AG04449 (cell line): ENCODE measurements at regions not wholly inside any gene's neighbourhood (a gene's known extent, or its start where the extent isn't known, plus 50 kb on each side); places are given as distances from the start of the nearest gene placed in this dataset.

ENCODE experiments used
- CTCF ChIA-PET: fragments of 350-600 bp; formaldehyde crosslinking; extraction: SDS; loops from one replicate; lab custom pipeline; 2021; ENCODE audit warnings: antibody characterized with exemption; lab: Yijun Ruan, JAX
- POLR2A ChIA-PET: fragments of 400-600, 350-600 bp; formaldehyde crosslinking; extraction: SDS; loops from one replicate; lab custom pipeline; 2020; ENCODE audit warnings: antibody characterized with exemption, inconsistent platforms; lab: Yijun Ruan, JAX
- DNase-seq: peaks from one replicate; pipeline ENCODE4 v3.0.0-alpha.2; 2010; ENCODE audit warnings: low read depth, low spot score
- H3K4me3 ChIP-seq: 2 replicates; pipeline ENCODE4 v1.5.1; 2011; ENCODE audit warnings: low read depth, mild to moderate bottlenecking, control low read depth, low read length
- TF ChIP-seq, protein P1 (sequence below): IDR thresholded peaks from one replicate; pipeline ENCODE4 v1.5.1; 2011; ENCODE audit warnings: mild to moderate bottlenecking, moderate library complexity, low read length, control low read depth, inconsistent platforms; ENCODE audit not compliant: insufficient read depth; ENCODE audit errors: missing control alignments

DNA sequence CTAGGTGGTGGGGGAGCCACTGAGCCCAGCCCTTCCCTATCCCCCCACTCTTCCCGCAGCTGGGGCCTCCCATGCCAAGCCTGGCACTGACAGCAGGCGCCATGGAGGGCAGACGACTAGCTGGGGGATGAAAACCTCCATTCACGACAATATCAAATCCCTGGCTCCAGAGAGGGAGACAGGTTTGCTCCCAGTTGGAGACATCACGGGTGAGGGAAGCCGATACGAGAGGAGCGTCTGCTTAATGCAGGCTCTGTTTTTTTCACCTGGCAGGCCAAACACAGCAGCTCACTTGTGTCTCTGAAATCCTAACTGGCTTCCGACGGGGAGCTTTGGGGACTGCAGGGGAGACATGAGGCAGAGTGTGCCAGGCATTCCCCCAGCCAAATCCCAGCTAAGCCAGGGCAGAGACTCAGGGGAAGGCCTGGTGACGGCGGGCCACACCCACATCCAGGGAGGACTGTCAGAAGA lies 307.4 kb upstream of the ZMIZ1 start:
- no peak overlapping the region for H3K4me3 ChIP-seq
- DNase-seq = no peak
- TF ChIP-seq, protein P1, sequence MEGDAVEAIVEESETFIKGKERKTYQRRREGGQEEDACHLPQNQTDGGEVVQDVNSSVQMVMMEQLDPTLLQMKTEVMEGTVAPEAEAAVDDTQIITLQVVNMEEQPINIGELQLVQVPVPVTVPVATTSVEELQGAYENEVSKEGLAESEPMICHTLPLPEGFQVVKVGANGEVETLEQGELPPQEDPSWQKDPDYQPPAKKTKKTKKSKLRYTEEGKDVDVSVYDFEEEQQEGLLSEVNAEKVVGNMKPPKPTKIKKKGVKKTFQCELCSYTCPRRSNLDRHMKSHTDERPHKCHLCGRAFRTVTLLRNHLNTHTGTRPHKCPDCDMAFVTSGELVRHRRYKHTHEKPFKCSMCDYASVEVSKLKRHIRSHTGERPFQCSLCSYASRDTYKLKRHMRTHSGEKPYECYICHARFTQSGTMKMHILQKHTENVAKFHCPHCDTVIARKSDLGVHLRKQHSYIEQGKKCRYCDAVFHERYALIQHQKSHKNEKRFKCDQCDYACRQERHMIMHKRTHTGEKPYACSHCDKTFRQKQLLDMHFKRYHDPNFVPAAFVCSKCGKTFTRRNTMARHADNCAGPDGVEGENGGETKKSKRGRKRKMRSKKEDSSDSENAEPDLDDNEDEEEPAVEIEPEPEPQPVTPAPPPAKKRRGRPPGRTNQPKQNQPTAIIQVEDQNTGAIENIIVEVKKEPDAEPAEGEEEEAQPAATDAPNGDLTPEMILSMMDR = no peak
- CTCF ChIA-PET = interaction anchor here (1.1 kb wide), 1 partner anchor 14 kb away, joined by 4 read pairs; no protein-coding TSS in a partner anchor
- POLR2A ChIA-PET = no interaction called here

DNA sequence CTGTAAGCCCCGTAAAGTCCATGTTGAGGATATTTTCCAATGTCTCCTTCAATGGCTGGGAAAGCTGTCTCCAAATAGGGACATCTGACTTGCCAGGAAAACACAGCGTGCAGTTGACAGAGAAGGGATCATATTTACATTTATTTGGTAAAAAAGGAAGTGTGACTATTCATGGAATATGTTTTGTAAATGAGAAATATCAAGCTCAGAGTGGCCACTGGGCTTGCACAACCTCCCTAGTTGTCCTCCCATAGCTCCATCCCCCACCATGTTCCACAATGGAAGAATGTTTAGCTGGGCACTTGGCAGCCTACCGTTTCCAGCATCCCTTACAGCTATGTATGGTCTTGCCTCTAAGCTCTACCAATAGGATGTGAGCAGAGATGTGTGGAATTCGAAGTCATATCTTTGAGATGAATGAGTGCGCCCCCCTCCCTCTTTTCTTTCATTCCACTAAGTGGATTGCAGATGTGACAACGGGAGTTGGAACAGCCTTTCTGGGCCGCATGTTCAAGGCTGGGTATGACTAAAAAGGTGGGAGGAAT lies 306.6 kb upstream of the ZMIZ1 start:
- TF ChIP-seq, protein P1 = no peak
- DNase-seq = no peak
- no peak overlapping the region for H3K4me3 ChIP-seq
- CTCF ChIA-PET = interaction anchor here (1.1 kb wide), 1 partner anchor 13 kb away, joined by 4 read pairs; no protein-coding TSS in a partner anchor
- POLR2A ChIA-PET = no interaction called here

DNA sequence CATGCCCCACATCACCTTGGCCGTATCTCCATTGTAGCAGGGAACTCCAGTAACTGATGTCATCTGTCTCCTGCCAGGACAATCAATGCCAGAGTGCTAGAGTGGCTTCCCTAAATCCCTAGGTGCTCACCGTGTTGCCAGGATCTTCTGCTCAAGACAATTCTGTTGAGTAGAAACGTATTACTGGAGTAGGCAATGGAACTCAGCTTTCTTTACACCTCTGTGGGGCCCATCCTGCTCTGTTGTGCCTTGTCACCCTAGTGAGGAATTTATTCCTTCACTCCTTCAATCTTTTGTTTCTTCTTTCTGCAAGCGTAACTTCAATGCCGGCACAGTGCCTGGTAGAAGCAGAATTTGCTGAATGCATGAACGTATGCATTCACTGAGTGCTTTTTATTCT lies 305.5 kb upstream of the ZMIZ1 start:
- TF ChIP-seq, protein P1 = no peak
- ChIA-PET CTCF (no interaction called here), POLR2A (no interaction called here)
- DNase-seq = no peak
- H3K4me3 ChIP-seq = no peak overlapping the region

DNA sequence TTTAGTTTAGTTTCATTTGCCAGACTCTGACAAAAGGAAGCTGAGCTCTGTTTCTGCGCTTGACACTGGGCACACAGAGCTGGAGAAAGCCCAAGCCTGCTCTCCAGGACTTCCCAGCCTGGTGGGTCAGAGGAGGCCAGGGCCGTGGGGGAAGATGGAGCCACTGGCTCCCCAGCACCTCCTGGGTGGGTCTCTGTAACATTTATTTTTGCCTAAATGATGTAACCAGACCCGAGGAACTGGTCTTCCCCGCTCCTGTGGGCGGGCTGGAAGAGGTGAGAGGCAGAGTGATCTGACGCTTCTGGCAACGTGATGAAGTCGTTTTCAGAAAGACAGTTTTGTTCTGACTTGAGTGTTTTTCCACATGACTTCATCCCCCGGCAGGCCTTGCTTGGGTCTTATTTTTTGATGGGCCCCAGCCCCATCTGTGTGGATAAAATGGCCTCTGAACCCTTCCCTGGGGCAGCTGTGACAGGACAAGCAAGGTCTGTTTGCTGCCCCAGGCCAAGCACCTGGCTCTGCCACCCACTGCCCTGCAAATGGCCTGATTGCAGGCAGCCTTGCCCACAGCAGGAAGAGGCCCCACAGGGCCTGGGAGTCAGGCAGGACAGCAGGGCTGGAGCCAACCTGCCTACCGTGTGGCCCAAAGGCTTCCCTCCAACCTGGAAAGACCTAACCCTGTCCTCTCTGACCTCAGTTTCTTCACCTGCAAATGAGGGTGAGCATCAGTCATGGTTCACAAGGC lies 304.9 kb upstream of the ZMIZ1 start:
- CTCF ChIA-PET = no interaction called here
- POLR2A ChIA-PET = no interaction called here

DNA sequence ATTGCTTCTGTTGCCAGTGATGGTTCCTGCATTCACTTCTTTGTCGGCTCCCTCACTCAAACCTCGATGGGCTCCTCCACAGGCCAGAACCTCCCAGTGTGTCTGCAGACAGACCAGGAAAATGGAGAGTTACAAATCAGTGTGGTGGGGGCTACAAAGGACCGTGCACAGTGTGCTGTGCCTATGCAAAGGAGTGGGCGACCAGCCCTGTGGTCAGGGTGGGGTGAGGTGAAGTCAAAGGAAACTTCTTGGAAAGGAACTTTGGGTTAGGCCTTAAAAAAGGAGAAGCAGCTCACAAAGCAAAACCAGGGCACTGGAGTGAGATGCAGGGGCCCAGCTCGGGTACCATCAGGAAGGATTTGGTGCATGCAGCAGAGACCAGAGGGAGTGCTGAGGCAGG lies 304.3 kb upstream of the ZMIZ1 start:
- POLR2A ChIA-PET = no interaction called here
- no peak for DNase-seq
- CTCF ChIA-PET = no interaction called here
- TF ChIP-seq, protein P1 = no peak
- H3K4me3 ChIP-seq = no peak overlapping the region

More for the DNA sequence above, 304.9 kb upstream of the ZMIZ1 start:
- DNase-seq = no peak
- no peak overlapping the region for H3K4me3 ChIP-seq
- TF ChIP-seq, protein P1 = no peak

DNA sequence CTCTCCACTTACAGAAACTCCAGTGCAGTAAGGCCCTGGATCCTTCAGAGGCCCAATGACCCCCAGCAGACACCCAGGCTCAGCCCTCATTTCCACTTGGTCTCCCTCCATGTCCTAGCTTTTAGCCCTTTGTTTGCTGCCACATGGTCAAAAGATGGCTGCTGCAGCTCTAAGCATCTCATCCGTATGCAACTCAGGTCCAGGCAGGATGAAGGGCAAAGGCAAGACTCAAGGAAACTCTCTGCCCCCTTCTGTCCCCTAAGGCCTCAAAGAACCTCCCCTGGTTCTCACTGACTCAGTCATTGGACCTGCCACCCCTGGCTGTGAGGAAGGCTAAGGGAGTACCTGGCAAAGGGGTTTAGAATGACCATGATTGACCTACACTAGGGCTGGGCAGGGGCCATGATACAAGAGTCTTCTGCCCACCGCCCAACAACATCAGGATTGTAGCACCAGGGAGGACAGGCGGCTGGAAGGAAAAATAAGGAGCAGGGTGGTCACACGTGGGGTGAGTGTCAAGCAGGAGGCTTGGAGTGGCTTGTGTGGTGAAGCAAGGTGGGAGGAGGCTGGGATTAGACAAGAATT lies 303.8 kb upstream of the ZMIZ1 start:
- no peak for DNase-seq
- ChIA-PET POLR2A (no interaction called here), CTCF (no interaction called here)
- TF ChIP-seq, protein P1 = no peak
- H3K4me3 ChIP-seq = no peak overlapping the region
